HG03025 (cell line): ENCODE measurements at regions not wholly inside any gene's neighbourhood (a gene's known extent, or its start where the extent isn't known, plus 50 kb on each side); places are given as distances from the start of the nearest gene placed in this dataset.
"Not testable (repeated sequence)": the region's sequence is repeated elsewhere in the genome, so short reads cannot be mapped to it uniquely, and the experiment has no call there.

Source experiments
- ATAC-seq: cut with Tn5 transposase; IDR thresholded peaks from one replicate; pipeline ENCODE4 v1.9.1; 2021; ENCODE audit warnings: mild to moderate bottlenecking, moderate library complexity; ENCODE audit not compliant: unreplicated experiment, low FRiP score

DNA sequence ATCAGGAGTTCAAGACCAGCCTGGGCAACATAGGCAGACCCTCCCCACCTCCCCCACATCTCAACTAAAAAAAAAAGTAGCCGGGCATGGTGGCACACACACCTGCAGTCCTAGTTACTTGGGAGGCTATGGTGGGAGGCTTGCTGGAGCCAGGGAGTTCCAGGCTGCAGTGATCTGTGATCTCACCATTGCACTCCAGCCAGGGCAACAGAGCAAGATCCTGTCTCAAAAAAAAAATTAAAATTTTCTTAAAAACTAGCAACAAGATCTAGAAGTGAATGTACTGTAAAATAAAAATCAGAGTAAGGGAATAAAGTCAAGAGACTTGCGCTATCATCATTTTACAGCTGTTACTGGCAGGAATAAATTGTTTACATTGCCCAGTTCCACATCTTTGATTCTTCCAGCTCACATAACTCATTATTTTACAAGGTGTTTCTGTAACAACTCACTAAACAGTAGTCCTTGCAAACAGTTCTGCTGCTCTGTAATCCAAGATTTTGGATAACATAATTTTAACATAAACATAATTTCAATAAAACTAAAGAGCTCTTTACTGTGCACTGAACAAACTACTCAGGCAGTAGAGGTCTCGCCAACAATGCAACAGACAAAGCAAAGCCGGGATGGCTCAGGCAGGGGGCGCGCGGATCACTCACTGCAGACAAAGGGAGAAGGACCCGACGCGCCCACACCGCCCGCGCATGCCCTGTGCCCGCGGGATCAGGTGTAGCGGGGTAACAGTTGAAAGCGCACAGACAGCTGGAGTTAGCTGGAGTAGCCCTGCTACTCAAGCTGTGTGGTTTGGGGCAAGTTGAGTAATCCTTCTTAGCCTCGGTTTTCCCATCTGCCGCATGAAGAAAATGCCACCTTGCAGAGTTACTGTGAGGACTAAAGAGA lies 73.3 kb upstream of the NFE2L3 start:
- no peak for ATAC-seq

DNA sequence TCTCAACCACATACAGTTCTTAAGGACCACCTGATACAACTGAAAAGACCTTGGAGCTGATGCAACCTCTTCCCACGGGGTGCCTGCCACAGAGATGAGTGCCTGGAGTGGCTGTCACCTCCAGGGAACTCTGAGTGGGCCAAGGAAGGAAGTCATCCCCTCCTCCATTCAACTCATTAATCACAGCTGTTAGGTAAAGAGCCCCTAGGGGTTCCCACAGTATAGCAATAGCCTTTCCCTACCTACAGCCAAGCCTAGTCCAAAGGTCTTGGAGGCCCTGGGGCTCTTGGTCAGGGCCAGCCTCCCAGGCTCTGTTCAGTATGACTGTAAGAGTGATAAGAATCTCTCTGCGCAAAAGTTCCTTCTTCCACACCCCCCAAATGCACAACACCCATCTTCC lies 70.4 kb upstream of the NFE2L3 start:
- ATAC-seq, result no peak

DNA sequence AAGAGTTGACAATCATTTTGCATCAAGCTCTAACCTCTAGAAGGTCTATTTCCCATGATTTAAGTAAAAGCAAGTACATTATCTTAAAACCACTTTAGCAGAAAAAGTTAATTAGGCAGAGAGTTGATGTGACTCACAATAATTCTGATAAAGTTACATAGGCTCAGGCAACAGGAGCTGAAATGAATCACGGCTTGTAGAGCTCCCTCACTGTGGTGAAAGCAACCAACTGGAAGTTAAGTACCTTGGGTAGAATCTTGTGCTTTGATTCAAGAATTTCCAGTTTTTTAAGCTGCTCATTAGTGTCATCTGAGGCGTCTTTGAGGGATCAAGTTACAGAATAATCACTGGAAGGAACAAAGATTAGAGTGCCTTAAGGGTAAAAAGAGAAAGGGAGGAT lies 68.9 kb upstream of the NFE2L3 start:
- no peak for ATAC-seq

DNA sequence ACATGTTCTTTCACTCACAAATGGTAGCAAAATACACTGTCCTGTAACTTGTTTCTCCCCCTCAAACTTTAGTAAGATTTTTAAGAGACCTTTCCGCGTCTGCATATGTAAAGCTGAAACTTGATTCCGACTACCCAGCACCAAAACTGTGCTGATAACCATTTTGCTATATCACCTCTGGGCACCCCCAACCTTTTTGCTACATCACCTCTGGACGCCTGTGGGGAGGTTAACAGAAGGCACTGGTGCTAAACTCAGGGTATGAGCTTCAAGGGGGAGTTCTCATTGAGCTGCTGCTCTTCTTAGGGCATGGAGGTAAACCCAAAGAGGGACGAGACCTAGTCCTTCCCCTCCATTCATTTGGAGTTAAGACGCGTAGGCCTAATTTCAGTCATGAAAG lies 67.6 kb upstream of the NFE2L3 start:
- no peak for ATAC-seq

DNA sequence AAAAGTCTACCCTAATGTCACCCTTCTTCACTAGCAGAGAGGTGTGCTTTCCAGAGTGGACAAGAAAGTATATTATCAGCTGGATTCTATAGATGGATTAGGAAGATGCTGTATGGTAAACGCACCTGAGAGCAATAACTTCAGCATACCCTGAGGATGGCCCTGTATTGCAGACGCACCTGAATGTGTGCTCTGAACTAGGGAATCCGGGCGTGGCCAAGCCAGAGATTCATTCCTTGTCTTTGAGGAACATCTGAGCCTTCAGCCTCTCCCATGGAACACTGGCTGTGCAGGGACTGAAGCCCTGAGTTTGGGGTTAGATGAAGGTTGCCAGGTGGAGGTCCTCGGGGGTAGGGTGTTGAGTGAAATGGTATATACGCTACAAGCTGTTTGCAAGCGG lies 66.2 kb upstream of the NFE2L3 start:
- no peak for ATAC-seq

DNA sequence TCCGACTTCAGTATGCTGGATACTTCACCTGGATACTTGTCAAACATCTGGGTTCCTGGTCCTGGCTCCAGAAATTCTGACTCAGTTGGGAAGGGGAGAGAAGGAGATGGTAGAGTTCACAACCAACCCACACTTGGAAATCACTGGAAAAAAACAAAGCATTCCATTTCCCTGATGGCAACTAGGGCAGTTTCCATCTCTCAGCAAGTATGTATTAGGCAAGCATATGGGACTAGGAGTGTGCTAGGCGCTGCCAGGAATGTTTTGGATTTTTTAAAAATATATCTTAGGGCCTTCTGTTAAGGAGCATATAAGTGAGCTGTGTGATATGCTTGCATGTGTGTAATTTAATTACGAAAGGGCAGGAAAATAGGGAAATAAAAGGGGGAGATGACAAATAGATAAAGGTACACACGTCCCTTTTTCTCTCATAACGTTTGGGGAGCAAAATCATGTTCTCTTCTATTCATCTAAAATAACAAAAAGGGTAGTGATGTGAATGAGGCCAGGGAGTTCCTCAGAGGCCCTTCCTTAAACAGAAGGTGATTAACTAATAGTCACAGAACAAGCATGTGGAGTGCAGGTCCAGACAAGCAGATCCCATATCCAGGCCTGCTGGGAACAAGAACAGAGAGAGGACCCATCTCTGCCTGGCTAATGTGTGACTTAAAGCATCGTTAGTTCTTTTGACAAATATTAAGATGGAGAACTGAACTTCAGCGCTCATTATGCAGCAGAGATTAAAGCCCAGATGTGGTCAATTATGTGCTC lies 64.5 kb upstream of the NFE2L3 start:
- no peak for ATAC-seq

DNA sequence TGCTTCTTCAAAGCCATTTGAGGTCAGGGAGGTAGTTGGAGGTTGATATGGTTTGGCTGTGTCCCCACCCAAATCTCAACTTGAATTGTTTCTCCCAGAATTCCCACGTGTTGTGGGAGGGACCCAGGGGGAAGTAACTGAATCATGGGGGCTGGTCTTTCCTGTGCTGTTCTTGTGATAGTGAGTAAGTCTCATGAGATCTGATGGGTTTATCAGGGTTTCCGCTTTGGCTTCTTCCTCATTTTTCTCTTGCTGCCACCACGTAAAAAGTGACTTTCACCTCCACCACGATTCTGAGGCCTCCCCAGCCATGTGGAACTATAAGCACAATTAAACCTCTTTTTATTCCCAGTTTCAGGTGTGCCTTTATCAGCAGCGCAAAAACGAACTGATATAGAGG lies 62.5 kb upstream of the NFE2L3 start:
- ATAC-seq, result not testable (repeated sequence)

DNA sequence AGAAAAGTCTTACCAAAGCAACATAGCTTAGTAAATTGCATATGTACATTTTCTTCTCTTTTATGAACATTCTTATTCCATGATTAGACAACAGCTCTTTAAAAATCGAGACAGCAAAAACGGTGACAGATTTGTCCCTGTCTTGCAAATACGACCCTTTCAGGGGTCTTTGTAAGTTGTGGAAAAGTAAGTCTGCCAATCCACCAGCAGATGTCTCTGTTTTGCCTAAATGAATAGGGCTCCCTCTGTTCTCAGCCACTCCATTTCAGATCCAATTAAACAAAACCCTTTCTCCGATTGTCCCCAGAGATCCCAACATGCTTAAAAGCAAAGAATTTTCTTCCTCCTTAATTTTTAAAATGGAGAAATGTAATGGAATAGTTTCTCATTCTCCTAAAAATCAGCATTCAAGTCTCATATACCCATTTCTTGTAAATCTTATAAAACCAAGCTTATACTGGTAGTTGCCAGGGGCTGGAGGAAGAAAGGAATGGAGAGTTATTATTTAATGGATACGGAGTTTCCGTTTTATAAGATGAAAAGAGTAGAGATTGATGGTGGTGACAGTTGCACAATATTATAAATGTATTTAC lies 61.0 kb upstream of the NFE2L3 start:
- ATAC-seq, result no peak

DNA sequence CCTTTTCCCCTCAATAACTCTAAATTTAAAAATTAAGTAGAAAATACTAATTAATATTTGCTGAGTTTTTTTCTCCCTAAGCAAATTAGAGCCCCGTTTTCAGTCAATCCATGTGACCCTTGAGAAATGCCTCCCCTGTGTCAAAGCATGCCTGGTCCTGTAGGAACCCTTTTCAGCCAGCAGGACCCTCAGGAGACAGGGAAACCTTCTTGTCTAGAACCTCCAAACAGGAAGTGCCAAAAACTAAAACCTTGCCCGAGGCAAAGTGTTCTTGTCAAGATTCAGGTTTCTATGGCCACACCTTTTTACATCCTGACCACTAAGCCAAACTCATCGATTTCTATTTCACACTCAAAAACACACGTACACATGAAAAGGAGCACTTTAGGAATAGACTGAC lies 60.1 kb upstream of the NFE2L3 start:
- no peak for ATAC-seq

DNA sequence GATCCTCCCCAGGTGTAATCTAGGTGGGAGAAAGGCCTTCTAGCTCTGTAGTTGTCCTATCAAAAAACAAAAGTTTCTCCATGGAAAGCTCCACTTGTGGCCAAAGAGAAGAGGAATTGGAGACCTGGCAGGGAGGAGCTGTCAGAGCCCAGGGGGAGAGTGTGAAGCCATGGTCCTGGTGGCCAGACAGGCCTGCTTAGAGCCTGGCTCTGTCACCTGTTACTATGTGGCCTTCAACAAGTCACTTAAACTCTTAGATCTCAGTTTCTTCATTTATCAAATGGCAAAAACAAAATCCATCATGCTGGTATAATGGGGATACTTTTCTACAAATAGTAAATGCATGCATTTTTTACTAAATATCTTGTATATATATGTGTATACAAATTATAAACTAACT lies 59.0 kb upstream of the NFE2L3 start:
- no peak for ATAC-seq

DNA sequence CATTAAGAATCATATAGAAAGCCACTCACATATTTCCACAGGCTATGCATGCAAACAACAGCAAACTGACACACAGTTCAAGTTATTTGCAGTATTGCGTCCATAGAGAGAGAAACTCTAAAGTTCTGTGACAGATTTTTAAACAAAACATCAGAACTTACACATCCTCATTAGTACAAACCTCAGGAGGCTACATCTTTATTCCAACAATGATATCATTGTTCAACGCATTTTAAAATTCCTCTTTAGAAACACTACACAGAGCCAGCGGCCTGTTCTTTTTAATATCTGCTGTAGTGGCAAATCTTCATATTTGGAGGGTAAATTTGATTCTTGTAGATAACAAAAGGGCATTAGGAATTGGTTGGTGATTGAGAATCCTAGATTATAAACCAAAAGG lies 55.9 kb upstream of the NFE2L3 start:
- ATAC-seq, result no peak

DNA sequence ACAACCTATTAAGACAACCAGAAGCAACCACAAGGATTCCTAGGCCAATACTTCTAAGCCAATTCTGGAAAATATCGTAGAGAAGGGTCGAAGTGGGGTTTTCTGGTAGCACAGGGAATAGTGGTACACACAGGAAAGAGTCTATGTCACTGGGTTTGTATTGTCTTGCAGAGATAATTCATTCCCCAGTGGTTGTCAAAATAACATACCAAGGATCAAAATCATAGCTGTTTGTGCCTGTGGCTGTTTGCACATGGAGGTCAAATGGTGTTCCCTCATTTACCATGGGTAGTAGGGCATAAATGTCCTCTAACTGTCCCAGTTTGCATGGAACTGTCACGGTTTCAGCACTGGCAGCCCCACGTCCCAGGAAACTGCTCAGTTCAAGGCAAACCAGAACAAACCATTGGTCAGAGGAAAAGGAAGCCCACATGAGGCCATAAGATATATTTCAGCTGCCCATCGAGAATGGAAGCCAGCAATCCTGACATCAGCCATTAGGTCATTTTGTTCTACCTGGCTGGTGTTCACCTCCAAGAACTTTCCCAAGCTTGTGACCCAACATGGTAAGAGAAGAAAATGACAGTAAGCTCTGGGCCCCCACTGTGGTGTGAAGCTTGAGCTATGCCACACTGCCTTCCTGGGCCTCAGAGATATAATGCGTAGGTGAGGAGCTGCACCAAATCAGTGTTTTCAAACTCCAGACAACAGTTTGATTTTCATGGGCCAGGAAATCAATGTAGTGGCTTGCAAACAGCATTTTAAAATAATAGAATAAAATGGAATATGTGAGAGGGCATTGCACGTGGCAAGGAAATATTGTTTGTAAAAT lies 53.9 kb upstream of the NFE2L3 start:
- no peak for ATAC-seq

DNA sequence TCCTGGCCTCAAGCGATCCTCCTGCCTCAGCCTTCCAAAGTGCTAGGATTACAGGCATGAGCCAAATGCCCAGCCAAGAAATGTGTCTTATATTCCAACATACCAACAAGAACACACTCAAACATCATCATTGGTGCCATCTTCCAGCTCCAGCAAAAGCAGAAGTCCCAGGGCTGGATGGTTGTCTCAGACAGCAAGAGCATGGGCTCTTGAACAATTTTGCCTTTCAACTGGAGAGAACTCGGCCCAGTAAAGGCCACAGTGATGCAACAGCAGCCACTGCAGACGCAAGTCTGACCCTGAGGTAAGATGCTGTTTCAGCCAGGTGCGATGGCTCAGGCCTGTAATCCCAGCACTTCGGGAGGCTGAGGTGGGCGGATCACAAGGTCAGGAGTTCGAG lies 52.8 kb upstream of the NFE2L3 start:
- no peak for ATAC-seq

DNA sequence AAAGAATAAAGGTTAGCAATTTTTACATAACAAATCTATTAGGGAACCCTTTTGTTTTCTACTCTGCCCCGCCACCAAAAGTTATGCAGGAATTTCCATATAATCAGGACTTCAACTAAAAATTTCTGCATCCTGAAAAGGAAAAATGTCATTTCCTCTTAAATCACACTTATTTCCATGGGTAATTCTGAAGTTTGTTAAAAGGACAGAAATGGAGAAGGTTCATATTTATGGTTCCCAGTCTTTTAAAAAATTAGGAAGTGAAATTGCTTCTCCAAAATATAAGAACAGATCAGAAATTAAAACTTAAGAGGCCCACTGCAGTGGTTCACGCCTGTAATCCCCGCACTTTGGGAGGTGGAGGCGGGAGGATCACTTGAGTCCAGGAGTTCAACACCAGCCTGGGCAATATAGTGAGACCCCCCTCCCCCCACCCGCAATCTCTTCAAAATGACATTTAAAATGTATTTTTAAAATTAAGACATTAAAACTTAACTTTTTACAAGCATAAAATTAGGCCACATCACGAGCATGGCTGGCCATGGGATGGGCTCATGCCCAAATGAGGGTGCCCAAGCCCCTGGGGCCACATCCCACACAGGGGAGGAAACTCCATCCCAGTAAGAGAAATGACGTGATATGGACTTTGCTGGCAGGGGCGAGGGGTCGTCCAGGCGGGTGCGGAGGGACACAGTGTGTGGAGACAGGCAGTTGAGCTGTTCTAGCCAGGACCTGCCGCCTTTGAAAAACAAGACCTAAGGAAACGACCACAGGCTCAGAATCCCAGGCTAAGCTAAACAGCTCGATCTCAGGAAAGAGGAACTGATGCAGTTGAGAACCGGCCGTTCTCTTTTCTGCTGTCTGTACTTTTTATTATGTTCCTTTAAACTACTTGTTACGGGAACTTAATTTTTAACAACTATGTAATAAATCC lies 51.3 kb upstream of the NFE2L3 start:
- no peak for ATAC-seq

DNA sequence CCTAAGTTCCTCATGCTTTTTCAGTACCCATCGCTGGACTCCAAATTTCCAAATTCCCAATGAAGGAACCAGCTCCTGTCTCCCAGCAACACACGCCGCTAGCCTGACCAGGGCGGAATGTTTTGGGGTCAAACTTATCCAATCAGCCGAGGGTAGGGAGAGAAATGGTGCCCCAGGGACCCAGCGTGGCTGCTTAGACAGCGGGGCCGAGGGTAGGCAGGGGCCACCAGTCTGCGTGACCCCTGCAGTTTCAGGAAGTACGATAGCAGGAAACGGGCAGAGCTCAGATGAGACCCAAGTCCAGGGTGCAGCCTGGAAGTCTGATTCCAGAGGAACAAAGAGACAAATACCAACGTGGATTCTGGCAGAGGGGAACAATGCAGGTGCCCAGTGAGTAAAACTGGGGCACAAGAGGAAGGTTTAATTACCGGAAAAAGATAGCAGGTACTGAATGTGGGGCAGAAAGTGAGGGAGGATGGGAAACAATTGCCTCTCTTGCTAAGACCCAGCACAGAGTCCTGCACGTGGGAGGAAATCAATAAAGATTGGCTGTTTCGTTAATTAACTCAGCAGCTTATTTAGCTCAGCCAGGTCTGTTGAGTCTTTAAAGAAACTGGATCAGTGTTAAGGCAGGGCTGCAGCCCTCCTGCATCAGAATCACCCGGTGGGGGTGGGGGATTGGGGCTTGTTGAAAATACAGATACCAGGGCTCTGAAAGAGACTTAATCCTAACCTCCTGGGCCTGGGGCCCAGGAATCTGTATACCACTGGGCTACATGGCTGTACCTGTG lies 50.4 kb upstream of the NFE2L3 start:
- ATAC-seq, result no peak

DNA sequence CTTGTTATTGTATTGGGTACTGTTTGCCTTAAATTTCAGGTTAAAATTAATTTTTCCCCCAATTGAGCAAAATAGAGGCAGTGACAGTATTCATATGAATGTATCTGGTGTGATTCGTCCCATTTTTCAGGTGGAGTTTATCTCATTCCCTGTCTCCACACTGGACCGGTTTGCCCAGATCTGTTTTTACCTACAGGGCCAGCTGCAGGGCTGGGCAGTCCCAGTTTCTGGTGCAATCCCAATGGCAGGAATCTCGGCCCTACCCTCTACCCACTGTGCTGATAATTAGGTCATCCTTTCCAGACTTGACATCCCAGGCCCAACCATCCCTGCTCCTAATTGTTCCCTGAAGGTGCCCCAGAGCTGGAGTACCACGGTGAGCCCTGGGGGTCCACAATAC lies 49.8 kb upstream of the NFE2L3 start:
- ATAC-seq, result no peak
